ENCODE measurements at regions not wholly inside any gene's neighbourhood (a gene's known extent, or its start where the extent isn't known, plus 50 kb on each side); places are given as distances from the start of the nearest gene placed in this dataset.

DNA sequence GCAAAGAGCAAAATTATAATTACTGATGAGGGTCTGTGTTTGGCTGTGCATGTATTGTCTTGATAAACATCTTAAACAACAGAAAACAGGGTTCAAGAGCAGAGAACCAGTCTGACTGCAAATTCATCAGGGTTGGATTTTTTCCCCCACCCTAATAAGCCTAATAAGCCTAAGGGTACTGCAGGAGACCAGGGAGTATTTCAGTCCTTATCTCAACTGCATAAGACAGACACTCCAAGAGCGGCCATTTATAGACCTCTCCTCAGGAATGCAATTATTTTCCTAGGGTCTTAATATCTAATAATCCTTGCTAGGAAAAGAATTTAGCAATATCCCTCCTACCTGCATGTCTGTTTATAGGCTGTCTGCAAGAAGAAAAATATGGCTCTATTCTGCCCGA, 2011.5 kb upstream of the PCDH20 start (continued):
- TF ChIP-seq, protein P1, sequence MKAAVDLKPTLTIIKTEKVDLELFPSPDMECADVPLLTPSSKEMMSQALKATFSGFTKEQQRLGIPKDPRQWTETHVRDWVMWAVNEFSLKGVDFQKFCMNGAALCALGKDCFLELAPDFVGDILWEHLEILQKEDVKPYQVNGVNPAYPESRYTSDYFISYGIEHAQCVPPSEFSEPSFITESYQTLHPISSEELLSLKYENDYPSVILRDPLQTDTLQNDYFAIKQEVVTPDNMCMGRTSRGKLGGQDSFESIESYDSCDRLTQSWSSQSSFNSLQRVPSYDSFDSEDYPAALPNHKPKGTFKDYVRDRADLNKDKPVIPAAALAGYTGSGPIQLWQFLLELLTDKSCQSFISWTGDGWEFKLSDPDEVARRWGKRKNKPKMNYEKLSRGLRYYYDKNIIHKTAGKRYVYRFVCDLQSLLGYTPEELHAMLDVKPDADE (IDR thresholded peaks at IDR 0.05): no peak
- no peak for TF ChIP-seq ZNF114 (CRISPR knock-in tag; IDR thresholded peaks at IDR 0.05)
- no peak for TF ChIP-seq EZH2phosphoT487 (IDR thresholded peaks at IDR 0.05; ENCODE audit: unreplicated experiment)

DNA sequence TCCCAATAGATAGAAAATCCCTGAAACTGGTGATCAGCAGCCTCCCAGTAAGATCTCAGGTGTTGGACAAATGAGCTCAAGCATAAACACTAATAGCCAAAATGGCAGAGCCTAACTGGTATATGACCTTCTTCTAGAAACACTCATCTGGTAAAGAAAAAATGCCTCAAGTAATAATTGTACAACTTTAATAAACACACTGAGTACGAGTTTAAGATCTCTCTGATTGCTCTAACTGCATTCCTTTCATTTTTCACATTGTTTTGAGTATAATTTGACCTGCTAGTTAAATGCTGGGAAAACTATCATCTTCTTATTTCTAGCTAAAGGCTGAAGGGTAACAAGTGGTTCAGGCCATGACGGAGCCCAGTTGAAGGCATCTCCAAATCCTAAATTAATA, 2009.5 kb upstream of the PCDH20 start:
- no peak overlapping the region for H3K4me3 ChIP-seq
- no peaks in the 10 kb centered on the region for H3F3A ChIP-seq (replicated peaks; ENCODE audit: low read depth)
- H2AFZ ChIP-seq: no peak overlapping the region
- H3K4me1 ChIP-seq (ENCODE audit: insufficient read depth): no peaks in the 10 kb centered on the region
- TF ChIP-seq STAT1 (IDR thresholded peaks at IDR 0.05; ENCODE audit: unreplicated experiment) (no peak), NANOG (IDR thresholded peaks at IDR 0.05; ENCODE audit: borderline replicate concordance) (no peak), CREB1 (CRISPR knock-in tag; IDR thresholded peaks at IDR 0.05; ENCODE audit: low read depth) (no peak), EZH2 (IDR thresholded peaks at IDR 0.05; ENCODE audit: low read depth, unreplicated experiment) (no peak), EZH2phosphoT487 (IDR thresholded peaks at IDR 0.05; ENCODE audit: unreplicated experiment) (no peak)
- TF ChIP-seq, protein P2, sequence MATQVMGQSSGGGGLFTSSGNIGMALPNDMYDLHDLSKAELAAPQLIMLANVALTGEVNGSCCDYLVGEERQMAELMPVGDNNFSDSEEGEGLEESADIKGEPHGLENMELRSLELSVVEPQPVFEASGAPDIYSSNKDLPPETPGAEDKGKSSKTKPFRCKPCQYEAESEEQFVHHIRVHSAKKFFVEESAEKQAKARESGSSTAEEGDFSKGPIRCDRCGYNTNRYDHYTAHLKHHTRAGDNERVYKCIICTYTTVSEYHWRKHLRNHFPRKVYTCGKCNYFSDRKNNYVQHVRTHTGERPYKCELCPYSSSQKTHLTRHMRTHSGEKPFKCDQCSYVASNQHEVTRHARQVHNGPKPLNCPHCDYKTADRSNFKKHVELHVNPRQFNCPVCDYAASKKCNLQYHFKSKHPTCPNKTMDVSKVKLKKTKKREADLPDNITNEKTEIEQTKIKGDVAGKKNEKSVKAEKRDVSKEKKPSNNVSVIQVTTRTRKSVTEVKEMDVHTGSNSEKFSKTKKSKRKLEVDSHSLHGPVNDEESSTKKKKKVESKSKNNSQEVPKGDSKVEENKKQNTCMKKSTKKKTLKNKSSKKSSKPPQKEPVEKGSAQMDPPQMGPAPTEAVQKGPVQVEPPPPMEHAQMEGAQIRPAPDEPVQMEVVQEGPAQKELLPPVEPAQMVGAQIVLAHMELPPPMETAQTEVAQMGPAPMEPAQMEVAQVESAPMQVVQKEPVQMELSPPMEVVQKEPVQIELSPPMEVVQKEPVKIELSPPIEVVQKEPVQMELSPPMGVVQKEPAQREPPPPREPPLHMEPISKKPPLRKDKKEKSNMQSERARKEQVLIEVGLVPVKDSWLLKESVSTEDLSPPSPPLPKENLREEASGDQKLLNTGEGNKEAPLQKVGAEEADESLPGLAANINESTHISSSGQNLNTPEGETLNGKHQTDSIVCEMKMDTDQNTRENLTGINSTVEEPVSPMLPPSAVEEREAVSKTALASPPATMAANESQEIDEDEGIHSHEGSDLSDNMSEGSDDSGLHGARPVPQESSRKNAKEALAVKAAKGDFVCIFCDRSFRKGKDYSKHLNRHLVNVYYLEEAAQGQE (IDR thresholded peaks at IDR 0.05; ENCODE audit: unreplicated experiment): no peak
- no peaks in the 10 kb centered on the region for H3K9me2 ChIP-seq (ENCODE audit: insufficient read depth)
- H3K4me2 ChIP-seq: no peak overlapping the region
- H3K36me3 Mint-ChIP-seq (ENCODE audit: low read depth): peaks cover 7% of the 10 kb centered on the region; the same call in 2 of the 3 replicates
- DNase-seq (ENCODE audit: low spot score) (no peak), ATAC-seq (no peak)
- H4K20me1 ChIP-seq (replicated peaks; ENCODE audit: insufficient read depth): no peaks in the 10 kb centered on the region
- H3K36me3 ChIP-seq (ENCODE audit: insufficient read depth): no peaks in the 10 kb centered on the region
- H3K27ac ChIP-seq (ENCODE audit: low read depth): no peak overlapping the region
- H3K9me3 Mint-ChIP-seq: peaks cover 7% of the 10 kb centered on the region; the same call in 2 of the 3 replicates
- H3K4me1 Mint-ChIP-seq: no peaks in the 10 kb centered on the region
- H3K27ac Mint-ChIP-seq: no peak overlapping the region
- no peak overlapping the region for H3K4me3 Mint-ChIP-seq
- no peaks in the 10 kb centered on the region for H3K27me3 Mint-ChIP-seq (ENCODE audit: insufficient read depth, low read depth, poor library complexity)
- no peaks in the 10 kb centered on the region for H3K27me3 ChIP-seq (ENCODE audit: insufficient read depth)
- H3K79me2 ChIP-seq (replicated peaks; ENCODE audit: insufficient read depth): no peaks in the 10 kb centered on the region

DNA sequence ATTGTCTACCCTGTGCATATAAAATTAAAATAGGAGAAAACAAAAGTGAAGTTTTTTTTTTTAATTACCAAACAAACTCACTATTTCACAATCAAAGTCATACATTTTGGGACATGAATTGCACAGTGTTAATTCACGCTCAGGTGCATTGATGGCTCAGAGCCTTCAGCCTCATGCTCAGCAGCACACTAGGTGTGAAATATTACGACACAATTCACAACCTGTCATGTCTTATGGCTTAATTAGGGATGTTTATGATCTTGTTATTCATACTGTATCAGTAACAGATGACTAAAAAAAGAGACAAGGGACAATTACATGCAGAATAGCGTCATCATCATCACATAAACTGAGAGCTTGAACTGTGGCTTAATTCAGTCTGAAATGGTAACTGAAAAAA, 2005.5 kb upstream of the PCDH20 start:
- Mint-ChIP-seq H3K36me3 (ENCODE audit: low read depth) (peaks cover 21% of the 10 kb centered on the region; the same call in 2 of the 3 replicates), H3K27me3 (ENCODE audit: insufficient read depth, low read depth, poor library complexity) (no peaks in the 10 kb centered on the region), H3K9me3 (peaks cover 20% of the 10 kb centered on the region; the same call in 2 of the 3 replicates), H3K4me1 (peaks cover 3% of the 10 kb centered on the region; the same call in 1 of the 3 replicates), H3K27ac (no peak overlapping the region), H3K4me3 (no peak overlapping the region)
- no peak overlapping the region for H3K27ac ChIP-seq (ENCODE audit: low read depth)
- H3K9me2 ChIP-seq (ENCODE audit: insufficient read depth): no peaks in the 10 kb centered on the region
- H3K27me3 ChIP-seq (ENCODE audit: insufficient read depth): no peaks in the 10 kb centered on the region
- no peaks in the 10 kb centered on the region for H3K79me2 ChIP-seq (replicated peaks; ENCODE audit: insufficient read depth)
- H3F3A ChIP-seq (replicated peaks; ENCODE audit: low read depth): no peaks in the 10 kb centered on the region
- H3K36me3 ChIP-seq (ENCODE audit: insufficient read depth): no peaks in the 10 kb centered on the region
- no peak overlapping the region for H3K4me2 ChIP-seq
- H3K4me3 ChIP-seq: no peak overlapping the region
- H4K20me1 ChIP-seq (replicated peaks; ENCODE audit: insufficient read depth): no peaks in the 10 kb centered on the region
- no peak for DNase-seq (ENCODE audit: low spot score)
- no peak overlapping the region for H2AFZ ChIP-seq
- peaks cover 5% of the 10 kb centered on the region for H3K4me1 ChIP-seq (ENCODE audit: insufficient read depth)
- no peak for ATAC-seq
- TF ChIP-seq CREB1 (CRISPR knock-in tag; IDR thresholded peaks at IDR 0.05; ENCODE audit: low read depth): no peak
- TF ChIP-seq, protein P2 (IDR thresholded peaks at IDR 0.05; ENCODE audit: unreplicated experiment): no peak

All from GM23338 (cell line).